GM12892 (cell line): ENCODE measurements at regions not wholly inside any gene's neighbourhood (a gene's known extent, or its start where the extent isn't known, plus 50 kb on each side); places are given as distances from the start of the nearest gene placed in this dataset.

Experiments used
- DNase-seq: peaks from one replicate; pipeline ENCODE4 v3.0.0; 2011; ENCODE audit not compliant: insufficient read length
- FAIRE-seq: peaks from 2 replicates; lab custom pipeline; 2011; peaks lifted over from hg19 to GRCh38; lab: Jason Lieb, UNC
- POLR2A ChIP-seq: IDR thresholded peaks from 2 replicates; pipeline ENCODE4 v1.6.1; 2011; ENCODE audit warnings: low read depth, low read length, control low read depth
- POLR2AphosphoS5 ChIP-seq: IDR thresholded peaks from 2 replicates; pipeline ENCODE4 v1.6.1; 2011; ENCODE audit warnings: low read depth, low read length, control low read depth
- TAF1 ChIP-seq: IDR thresholded peaks from 2 replicates; pipeline ENCODE4 v1.6.1; 2011; ENCODE audit warnings: low read depth, mild to moderate bottlenecking, control low read depth, low read length, borderline replicate concordance

DNA sequence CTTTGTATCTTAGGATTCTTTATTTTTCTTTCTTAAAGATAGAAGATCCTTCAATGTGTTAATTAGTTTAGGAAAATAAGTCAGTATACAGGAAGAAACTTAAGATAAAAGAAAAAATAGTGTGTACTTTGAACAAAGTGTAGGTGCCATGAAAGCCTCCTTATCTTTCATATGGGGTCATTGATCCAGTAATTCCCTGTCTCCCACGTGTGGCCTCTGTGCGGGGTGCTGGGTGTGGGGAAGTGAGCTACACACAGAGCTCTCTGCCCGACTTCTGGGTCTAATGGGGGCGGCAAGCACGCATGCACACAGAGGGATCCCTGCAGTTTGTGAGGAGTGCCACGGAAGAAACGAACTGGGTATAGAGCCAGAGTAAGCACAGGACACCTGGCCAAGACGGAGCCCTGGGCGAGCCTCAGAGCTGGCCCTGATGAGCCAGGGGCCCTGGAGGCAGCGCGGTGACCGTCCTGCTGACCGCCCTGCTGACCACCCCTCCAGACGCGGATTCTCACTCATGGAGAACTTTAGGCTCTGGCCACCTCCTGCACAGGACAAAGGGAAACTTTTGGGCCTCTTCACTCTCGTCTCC is 253.5 kb downstream of the ACKR3 start:
- FAIRE-seq = no peak
- DNase-seq = no peak
- no peak for TF ChIP-seq POLR2A
- no peak for TF ChIP-seq TAF1
- TF ChIP-seq POLR2AphosphoS5 = no peak

DNA sequence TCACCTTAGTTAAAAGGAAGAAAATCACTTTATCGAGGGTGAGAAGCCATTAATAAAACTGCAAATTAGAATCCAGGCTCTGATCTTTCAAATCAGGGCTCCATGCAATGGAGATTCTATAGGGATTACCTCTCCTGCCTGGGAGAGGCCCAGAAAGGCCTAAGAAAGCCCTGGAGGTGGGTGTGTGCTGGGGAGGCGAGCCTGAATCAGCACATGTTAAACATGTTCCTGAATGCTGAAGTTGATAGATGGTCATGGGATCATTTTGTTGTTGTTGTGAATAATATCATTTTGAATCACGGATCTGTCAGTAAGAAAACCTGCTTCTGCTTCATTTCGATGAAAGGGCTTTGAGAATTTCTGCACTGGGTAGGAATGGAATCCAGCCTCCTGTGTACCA is 254.3 kb downstream of the ACKR3 start:
- TF ChIP-seq POLR2AphosphoS5 (no peak), POLR2A (no peak), TAF1 (no peak)
- no peak for FAIRE-seq
- no peak for DNase-seq

DNA sequence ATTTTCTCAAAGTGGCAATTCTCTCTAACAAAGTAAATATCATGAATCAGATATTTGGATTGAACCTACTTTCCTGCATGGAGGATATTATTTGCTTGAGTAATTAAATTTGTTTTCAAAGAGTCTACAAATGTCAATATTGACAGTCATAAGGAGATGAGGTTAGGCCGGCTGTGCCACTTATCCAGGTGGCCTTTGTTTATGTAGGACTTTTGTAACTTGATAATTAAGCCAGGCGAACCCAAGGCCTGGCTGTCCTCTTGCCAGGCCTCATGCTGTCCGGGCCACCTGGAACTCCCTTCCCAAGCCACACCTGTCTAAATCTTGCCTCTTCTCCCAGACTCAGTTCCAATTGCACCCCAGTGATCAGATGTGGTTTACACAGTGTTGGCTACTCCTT is 255.2 kb downstream of the ACKR3 start:
- DNase-seq (no peak), FAIRE-seq (no peak)
- no peak for TF ChIP-seq POLR2A
- no peak for TF ChIP-seq TAF1
- no peak for TF ChIP-seq POLR2AphosphoS5

DNA sequence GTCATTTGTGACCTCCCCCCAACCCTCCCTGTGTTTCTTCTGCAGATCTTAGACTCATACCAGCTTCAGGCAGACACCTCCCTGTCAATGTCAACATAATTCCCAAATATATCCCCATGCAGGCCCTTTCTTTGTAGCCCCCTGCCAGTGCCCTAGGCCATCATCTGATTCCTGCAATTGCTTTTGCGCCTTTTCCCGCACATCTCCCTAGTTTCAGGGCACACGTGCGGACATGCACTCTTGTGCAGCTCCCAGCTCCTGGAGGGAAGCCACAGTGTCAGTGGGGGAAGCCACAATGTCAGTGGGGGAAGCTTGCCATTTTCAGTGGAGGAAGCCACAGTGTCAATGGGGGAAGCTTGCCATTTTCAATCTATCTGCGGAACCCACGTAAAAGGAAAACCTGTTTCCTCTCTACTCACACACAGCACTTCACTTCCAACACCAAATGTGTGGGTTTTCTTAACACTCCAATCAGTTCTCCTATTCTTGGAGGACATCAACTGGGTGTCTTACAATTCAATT is 256.4 kb downstream of the ACKR3 start:
- DNase-seq = no peak
- TF ChIP-seq TAF1 (no peak), POLR2A (no peak), POLR2AphosphoS5 (no peak)
- no peak for FAIRE-seq

DNA sequence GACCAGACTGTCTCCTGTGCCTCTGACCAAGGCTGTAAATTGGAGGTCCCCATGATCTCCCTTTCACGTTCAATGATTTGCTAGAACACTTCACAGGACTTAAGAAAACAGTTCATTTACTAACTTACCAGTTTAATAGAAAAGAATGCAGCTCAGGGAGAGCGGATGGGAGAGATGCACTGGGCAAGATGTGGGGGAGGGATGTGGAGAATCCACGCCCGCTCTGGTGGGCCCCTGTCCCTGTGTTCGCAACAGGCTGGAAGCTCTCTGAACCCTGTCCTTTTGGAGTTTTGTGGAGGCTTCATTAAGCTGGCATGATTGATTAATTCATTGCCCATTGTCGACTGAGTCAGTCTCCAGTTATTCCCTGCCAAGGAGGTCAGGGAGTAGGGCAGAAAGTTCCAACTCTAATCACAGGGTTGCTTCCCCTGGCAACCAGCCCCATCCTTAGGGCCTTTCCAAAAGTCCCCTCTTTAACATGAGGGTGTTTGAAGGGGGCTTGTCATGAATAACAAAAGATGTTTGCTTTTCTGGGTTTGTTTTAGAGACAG is 257.1 kb downstream of the ACKR3 start:
- no peak for TF ChIP-seq TAF1
- TF ChIP-seq POLR2A = no peak
- TF ChIP-seq POLR2AphosphoS5 = no peak
- DNase-seq (no peak), FAIRE-seq (no peak)

DNA sequence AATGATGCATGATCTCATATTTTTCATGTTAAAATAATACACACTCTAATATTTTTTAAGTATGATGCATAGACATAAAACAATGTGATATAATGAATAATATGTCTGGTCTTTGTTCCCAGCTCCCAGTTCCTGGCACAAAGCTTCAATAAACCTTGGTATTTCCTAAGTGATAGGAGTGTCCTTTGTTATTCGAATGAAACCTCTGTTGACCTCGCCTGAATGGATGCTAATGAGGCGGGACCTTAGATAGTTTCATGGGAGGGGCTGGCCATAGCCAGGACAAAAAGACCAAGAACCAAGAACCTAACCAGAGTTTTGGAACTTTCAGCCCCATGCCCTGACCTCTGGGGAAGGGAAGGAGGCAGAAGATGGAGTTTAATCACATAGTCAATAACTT is 257.7 kb upstream of the COPS8 start:
- FAIRE-seq (no peak), DNase-seq (no peak)
- TF ChIP-seq POLR2AphosphoS5 (no peak), POLR2A (no peak), TAF1 (no peak)

DNA sequence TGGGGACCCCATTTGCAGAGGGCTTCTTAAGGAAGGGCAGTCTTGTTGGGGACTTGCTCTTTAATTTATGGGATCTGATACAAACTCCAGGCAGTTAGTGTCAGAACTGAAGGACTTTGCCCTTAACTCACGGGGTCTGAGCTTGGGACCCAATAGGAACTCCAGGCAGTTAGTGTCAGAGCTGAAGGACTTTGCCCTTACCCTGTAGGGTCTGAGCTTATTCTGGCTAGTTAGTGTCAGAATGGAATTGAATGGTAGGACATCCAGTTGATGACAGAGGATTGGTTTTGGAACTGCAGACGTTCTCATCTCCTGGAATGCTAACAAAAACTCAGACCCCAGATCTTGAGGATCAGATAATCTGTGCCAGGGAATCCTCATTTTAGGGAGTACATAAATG is 256.9 kb upstream of the COPS8 start:
- TF ChIP-seq TAF1 (no peak), POLR2A (no peak), POLR2AphosphoS5 (no peak)
- FAIRE-seq (no peak), DNase-seq (no peak)

DNA sequence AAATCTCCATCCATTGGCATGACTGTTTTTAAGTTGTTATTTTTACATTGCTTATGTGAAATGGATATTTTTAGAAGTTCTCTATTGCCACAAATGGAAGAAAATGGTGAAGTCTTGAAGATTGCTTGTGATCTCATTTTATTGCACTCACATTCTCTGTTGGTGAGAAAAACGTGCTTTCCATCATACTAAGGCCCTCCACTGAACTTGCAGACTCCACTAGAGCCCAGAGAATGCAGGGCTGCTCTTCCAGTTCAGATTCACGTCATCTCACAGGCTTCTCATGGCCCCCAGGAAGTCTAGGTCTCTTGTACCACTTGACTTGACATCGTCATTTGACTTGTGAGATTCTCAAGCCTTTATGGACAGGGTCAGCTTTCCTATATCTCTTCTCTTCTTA is 254.8 kb upstream of the COPS8 start:
- TF ChIP-seq TAF1 = no peak
- no peak for TF ChIP-seq POLR2A
- TF ChIP-seq POLR2AphosphoS5 = no peak
- no peak for DNase-seq
- no peak for FAIRE-seq

DNA sequence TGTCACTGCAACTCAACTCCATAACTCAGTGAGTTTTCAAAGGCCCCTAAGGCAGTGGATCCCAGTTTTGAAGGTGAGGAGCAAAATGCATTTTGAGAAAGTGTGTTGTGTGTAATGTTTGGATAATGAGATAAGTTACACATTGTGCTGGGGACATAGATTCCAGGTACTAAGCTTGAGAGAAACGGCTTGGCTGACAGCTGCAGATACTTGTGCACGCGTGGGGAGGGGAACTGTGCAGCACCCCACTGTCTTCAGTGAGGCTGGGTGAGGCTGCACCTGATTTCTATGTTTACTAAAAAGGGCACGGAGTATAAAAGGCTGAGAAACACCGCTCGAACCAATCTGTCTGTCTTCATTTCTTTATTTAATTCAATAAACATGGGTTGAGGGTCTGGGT is 254.0 kb upstream of the COPS8 start:
- no peak for TF ChIP-seq POLR2A
- no peak for TF ChIP-seq TAF1
- no peak for TF ChIP-seq POLR2AphosphoS5
- FAIRE-seq (no peak), DNase-seq (no peak)

DNA sequence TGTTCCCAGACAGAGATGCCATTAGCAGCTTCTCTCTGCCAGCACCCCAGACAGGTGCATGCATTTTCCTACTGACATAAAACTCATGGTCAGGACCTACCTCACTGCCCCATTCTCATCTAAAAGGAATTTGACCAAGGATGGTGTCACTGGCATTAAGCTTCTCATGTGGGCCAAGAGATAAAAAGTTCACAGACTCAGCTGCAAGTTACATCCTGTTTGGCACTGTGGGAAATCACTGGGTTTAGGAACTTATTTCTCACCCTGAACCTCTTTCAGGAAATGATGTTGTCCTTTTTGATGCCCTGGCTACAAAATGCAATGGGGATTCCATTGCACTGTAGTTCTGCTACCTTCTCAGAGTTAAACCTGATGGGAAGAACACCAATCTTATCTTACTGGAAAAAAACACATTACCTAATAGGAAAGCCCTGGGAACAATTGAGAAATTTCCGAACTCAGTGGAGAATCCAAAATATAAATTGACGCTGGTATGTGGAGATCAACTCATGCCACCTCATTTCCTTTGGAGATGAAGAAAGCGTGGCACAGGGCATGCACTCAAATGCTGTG is 252.1 kb upstream of the COPS8 start:
- no peak for TF ChIP-seq POLR2AphosphoS5
- no peak for TF ChIP-seq TAF1
- no peak for TF ChIP-seq POLR2A
- FAIRE-seq (no peak), DNase-seq (no peak)

DNA sequence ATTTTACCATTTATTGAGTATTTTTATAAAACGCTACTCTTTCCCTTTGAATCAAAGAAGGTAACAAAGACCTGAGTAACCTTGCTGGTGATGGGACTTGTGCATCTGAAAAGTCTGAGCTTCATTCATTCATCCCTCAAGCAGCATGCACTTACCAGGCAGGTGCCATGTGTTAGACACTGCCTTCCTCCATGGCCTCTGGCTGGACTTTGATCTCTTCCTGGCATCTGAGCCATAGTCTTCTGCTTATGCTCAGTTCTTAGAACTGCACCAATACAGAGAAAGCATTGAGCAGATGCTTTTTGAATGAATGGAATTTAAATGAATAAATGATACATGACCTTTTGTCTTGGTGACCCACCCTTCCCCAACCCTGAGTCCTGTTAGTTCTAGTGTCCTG is 251.4 kb upstream of the COPS8 start:
- TF ChIP-seq TAF1 (no peak), POLR2AphosphoS5 (no peak), POLR2A (no peak)
- DNase-seq (no peak), FAIRE-seq (no peak)
